GM12874 (cell line): ENCODE measurements at regions not wholly inside any gene's neighbourhood (a gene's known extent, or its start where the extent isn't known, plus 50 kb on each side); places are given as distances from the start of the nearest gene placed in this dataset.

ENCODE experiments used
- TF ChIP-seq, protein P1 (sequence below): IDR thresholded peaks from 2 replicates; pipeline ENCODE4 v1.5.1; 2011; ENCODE audit warnings: low read depth, mild to moderate bottlenecking, control low read depth, low read length, moderate library complexity; ENCODE audit not compliant: insufficient read depth

DNA sequence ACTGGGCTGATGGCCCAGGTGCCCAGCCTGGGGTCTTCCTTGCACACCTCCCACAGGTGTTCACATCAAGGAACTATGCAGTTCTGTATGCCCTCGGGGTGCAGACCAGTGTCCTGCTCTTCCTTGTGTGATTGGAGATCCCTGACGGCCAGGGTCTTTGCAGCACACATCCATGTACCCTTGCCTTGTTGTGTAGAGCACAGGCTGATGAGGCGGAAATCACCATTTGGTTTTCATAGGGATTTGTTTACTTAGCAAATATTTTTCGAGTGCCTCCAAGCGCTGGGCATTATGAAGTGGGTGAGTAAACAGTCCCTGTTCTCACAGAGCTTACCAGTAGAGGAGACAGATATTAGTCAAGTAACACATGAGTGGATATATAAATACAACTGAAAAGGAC, 209.3 kb upstream of the UMPS start:
- TF ChIP-seq, protein P1, sequence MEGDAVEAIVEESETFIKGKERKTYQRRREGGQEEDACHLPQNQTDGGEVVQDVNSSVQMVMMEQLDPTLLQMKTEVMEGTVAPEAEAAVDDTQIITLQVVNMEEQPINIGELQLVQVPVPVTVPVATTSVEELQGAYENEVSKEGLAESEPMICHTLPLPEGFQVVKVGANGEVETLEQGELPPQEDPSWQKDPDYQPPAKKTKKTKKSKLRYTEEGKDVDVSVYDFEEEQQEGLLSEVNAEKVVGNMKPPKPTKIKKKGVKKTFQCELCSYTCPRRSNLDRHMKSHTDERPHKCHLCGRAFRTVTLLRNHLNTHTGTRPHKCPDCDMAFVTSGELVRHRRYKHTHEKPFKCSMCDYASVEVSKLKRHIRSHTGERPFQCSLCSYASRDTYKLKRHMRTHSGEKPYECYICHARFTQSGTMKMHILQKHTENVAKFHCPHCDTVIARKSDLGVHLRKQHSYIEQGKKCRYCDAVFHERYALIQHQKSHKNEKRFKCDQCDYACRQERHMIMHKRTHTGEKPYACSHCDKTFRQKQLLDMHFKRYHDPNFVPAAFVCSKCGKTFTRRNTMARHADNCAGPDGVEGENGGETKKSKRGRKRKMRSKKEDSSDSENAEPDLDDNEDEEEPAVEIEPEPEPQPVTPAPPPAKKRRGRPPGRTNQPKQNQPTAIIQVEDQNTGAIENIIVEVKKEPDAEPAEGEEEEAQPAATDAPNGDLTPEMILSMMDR = no peak

DNA sequence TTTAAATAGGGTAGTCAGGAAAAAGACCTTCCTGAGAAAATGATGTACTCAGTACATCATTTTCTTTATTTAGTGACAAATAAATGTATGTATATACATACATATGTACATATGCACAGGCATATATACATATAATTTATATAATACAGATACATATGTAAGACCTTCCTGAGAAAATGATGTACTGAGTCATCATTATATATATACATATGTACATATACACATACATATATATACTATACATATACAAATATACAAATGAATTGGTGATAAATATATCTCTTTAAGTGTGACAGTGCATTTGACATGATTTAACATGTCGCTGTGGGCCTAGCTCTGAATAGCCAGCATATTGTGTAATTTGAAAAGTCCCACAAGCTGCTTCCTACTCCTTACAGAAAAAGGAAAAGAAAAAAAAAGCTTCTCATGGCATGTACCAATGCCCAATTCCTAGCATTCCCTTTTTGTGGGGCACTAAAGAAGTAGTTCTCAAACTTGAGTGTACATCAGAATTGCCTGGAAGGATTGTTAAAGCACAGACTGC, 208.1 kb upstream of the UMPS start:
- TF ChIP-seq, protein P1 = no peak

DNA sequence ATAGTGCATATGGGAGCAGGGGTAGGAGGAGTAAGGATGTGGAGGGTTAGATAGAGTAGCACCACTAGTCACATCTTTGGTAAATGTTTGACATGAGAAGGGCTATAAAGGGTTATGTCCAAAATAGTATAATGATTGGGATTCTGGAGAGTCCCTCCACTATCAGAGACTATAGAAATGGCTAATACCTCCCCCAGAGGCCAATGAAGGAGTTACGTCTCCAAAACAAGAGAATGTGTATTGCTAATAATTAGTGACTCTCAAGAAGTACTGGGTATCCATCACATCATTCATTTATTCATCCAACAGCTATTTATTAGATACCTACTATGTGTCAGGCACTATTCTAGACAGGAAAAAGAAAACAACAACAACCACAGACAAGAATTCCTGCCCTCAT, 203.7 kb upstream of the UMPS start:
- TF ChIP-seq, protein P1 = no peak

DNA sequence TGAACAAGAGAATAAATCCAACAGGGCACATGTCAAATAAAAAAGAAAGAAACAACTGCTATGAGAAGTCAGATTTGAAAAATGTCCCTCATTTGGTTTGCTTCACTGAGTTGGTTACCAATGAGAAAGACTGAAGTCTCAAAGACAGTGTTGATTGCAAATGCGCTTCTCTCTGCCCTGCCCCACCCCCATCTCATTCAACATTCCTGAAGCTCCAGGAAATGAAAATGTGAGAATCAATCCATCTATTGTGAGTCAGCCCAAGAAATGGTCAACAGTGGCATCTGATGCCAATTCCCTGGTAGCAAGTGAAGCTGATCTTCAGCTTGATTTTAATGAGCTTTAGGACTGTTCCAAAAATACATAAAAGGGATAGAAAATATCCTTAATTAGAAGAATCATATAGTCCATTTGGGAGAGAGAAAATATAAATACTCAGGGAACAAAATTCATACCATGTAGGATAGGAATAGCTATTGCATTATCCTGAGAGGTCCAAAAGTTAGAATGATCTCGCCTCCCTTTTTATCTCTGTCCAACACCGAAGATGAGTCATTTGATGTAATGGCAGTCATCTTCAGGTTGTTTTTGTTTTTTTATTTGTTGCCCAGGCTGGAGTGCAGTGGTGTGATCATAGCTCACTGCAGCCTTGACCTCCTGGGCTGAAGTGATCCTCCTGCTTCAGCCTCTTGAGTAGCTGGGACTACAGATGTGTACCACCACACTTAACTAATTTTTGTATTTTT, 200.3 kb upstream of the UMPS start:
- TF ChIP-seq, protein P1 = no peak

DNA sequence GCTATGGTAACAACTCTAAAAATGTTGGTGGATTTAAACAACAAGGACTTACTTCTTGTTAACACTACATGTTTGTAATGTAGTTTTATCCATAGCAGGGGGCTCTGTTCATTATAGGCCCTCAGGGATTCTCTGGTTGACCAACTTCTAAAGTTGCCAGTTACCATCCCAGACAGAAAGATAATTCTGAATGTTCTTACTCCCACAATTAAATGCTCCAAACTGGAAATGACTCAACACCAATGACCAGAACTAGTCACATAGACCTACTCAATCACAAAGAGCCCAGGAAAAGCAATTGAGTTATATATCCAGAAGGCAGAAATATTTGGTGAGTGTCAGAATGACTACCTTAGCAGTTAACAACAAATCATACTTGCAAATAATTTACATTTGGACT, 199.3 kb upstream of the UMPS start:
- TF ChIP-seq, protein P1 = no peak

DNA sequence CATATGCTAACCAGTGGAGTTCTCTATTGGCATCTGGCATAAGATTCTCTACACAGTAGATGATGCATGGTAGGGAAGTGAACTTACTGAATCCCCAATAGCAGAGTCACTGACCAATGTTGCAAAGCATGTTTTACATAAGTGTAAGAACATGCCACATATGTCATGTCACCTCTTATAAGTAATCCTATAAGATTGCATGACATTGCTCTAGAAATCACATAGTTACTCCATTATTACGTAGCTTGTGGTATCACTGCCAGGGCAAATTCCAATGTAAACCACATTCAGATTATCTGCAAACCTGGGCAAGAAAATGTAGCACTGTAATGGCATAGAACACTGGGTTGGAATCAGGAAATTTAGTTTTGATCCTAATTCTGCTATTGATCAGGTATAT, 198.2 kb upstream of the UMPS start:
- TF ChIP-seq, protein P1 = no peak

DNA sequence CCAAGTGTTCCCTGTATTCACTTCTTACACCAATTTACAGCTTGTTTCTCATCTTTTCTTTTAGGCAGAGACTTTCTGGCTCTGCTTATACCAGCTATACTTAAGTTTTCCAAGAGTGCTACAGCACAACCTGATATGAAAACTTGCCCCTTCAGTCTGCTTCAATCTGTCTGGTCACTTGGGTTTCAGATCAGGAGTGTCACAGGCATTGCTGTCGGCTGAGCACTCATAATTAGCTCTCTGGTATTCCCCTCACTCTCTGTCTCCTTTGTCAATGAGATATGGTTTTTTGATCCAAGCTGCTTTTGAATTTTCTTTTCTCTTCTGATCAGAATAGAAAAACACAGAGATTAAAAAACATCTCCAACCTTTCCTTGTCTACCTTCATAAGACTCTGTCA, 194.9 kb upstream of the UMPS start:
- TF ChIP-seq, protein P1 = no peak
